Coronary artery (tissue), 2 donors: ENCODE measurements at regions not wholly inside any gene's neighbourhood (a gene's known extent, or its start where the extent isn't known, plus 50 kb on each side); places are given as distances from the start of the nearest gene placed in this dataset.

ENCODE experiments used
- DNase-seq: peaks from one replicate; pipeline ENCODE4 v3.0.0-alpha.2; 2017; ENCODE audit warnings: low spot score
- H3K27ac ChIP-seq, 2 donors: fragments of 200-600 bp; sonication (generic); one replicate each; pipeline ENCODE4 v1.5.1; 2016 to 2019
- H3K4me3 ChIP-seq: fragments of 200-600 bp; sonication (generic); 2 replicates; pipeline ENCODE4 v1.5.1; 2016; ENCODE audit warnings: mild to moderate bottlenecking, moderate library complexity
- TF ChIP-seq, protein P1 (sequence below): fragments of 200-600 bp; sonication (generic); IDR thresholded peaks from one replicate; pipeline ENCODE4 v1.5.1; 2019; ENCODE audit warnings: antibody characterized with exemption

DNA sequence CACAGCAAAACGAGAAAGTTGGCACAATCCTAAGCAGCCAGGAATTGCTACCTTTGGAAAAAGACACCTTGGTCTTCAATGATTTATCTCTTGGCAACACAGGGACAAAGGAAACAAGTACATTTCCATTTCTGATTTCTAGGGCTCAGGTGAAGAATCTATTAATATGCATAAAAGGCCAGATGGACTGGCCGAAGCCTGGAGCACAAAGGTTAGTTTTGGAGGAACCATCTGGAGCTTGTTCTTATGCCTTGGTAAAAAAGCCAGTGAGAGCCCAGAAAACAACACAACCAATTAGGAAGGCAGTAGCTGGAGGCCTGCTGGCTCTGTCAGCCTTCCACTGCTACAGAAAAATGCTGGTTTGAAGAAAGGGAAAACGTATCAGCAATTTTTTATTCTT lies 713.5 kb upstream of the API5 start:
- TF ChIP-seq, protein P1, sequence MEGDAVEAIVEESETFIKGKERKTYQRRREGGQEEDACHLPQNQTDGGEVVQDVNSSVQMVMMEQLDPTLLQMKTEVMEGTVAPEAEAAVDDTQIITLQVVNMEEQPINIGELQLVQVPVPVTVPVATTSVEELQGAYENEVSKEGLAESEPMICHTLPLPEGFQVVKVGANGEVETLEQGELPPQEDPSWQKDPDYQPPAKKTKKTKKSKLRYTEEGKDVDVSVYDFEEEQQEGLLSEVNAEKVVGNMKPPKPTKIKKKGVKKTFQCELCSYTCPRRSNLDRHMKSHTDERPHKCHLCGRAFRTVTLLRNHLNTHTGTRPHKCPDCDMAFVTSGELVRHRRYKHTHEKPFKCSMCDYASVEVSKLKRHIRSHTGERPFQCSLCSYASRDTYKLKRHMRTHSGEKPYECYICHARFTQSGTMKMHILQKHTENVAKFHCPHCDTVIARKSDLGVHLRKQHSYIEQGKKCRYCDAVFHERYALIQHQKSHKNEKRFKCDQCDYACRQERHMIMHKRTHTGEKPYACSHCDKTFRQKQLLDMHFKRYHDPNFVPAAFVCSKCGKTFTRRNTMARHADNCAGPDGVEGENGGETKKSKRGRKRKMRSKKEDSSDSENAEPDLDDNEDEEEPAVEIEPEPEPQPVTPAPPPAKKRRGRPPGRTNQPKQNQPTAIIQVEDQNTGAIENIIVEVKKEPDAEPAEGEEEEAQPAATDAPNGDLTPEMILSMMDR: no peak
- H3K4me3 ChIP-seq: no peak overlapping the region
- no peak for DNase-seq
- no peak overlapping the region for H3K27ac ChIP-seq

GRCh38 chr11:42620796-42621195 lies 691.0 kb upstream of the API5 start:
- DNase-seq: no peak
- no peak overlapping the region for H3K27ac ChIP-seq
- TF ChIP-seq, protein P1: no peak
- H3K4me3 ChIP-seq: no peak overlapping the region

DNA sequence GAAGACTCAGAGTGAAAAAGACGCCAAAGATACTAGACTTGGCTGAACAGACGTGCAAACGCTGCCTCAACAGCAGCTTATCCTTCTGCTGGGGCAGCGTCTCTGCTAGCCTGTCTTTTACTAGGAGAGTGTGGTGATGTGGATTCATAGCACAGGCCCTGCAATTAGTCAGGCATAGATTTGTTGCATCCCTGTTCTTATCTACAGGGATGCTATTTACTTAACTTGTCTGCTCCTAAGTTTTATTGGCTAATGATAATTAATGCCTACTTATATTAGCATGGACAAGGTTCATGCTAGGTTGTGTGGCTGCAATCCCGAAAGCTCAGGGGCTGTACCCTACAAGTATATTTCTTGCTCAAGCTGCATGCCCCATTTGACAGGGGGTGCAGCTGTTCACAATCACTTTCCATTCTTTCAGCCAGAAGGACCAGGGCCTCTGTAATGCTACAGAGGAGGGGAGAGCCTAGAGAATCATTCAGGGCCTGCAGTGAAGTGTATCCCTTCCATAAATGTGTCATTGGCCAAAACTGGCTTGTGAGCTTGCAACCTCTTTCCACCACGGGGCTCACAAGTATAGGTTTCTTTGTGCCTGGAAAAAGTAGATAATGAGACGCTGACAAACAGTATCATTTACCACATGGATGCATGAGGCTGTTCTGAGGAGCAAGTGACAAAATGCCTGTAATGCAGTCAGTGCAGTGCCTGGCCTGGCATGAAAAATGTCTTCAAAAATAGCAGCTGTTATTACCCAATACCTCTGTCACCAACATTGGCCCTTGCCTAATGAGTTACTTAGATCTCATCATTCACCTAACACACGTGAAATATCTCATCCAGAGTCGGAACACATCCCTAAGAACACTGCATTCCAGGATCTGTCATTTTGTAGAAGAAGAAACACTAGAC lies 685.8 kb upstream of the API5 start:
- Histone ChIP-seq H3K4me3 (no peak overlapping the region), H3K27ac (no peak overlapping the region)
- TF ChIP-seq, protein P1: no peak
- DNase-seq: no peak

DNA sequence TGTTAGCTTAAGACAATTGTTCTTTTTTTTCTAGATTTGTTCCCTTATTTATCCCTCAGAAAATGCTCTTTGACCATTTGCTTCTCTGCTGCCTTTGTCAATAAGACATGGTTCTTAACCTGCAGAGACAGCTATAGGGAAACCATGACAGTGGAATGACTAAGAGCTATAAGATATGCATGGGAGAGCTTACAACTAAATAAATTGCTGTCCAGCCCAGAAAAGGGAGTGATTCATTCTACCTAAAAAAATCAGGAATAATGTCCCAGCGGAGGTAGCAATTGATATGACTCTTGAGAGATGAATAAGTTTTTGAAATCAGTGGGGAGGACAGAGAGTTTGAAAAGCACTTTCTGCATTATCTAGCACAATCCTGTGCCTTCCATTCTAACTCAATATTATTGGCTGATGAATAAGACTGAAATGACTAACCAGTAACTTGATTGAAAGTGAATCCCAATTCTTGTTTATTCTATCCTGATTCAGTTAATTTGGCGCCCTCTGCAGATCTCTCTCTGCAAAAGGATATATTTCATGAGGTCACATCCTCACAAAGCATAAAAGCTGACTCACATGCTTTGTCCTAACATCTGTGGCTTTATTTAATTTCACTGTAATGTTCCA lies 680.5 kb upstream of the API5 start:
- no peak overlapping the region for H3K27ac ChIP-seq
- TF ChIP-seq, protein P1: no peak
- no peak for DNase-seq
- H3K4me3 ChIP-seq: no peak overlapping the region

- no peak for DNase-seq
- TF ChIP-seq, protein P1: no peak
- H3K4me3 ChIP-seq: no peak overlapping the region
- no peak overlapping the region for H3K27ac ChIP-seq
Measured at GRCh38 chr11:42646959-42647358, 664.8 kb upstream of the API5 start.

- TF ChIP-seq, protein P1: no peak
- no peak overlapping the region for H3K27ac ChIP-seq
Measured at GRCh38 chr11:42647993-42648392, 663.8 kb upstream of the API5 start.

GRCh38 chr11:42651621-42652020 lies 660.2 kb upstream of the API5 start:
- TF ChIP-seq, protein P1: no peak

More at GRCh38 chr11:42647993-42648392, 663.8 kb upstream of the API5 start:
- H3K4me3 ChIP-seq: no peak overlapping the region
- DNase-seq: no peak

More at GRCh38 chr11:42651621-42652020, 660.2 kb upstream of the API5 start:
- Histone ChIP-seq H3K27ac (no peak overlapping the region), H3K4me3 (no peak overlapping the region)
- DNase-seq: no peak
